NCI-H460 (cell line): ENCODE measurements at regions not wholly inside any gene's neighbourhood (a gene's known extent, or its start where the extent isn't known, plus 50 kb on each side); places are given as distances from the start of the nearest gene placed in this dataset.
"Not testable (repeated sequence)": the region's sequence is repeated elsewhere in the genome, so short reads cannot be mapped to it uniquely, and the experiment has no call there.

ENCODE experiments used
- DNase-seq: peaks from one replicate; pipeline ENCODE4 v3.0.0-alpha.2; 2016; ENCODE audit warnings: low read depth; ENCODE audit errors: extremely low read depth

DNA sequence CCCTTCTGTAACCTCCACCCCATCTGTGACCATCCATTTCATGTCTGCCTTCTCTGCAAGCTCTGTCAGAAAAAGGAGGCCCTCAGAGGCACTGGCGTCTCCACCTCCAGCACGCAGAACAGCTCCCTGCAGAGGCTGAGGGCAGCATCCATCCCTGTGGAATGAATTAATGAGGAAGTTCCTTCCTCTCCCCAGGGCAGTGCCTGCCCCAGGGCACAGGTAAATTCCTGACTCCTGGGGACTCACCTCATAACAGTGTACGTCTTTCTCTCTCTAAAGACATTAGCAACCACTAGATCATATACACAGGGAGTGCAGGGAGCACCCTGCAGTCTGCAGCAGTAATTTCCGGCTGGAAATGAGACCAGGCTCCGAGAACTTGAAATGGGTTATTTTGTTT lies 155.0 kb upstream of the TMEM132C start:
- no peak for DNase-seq

DNA sequence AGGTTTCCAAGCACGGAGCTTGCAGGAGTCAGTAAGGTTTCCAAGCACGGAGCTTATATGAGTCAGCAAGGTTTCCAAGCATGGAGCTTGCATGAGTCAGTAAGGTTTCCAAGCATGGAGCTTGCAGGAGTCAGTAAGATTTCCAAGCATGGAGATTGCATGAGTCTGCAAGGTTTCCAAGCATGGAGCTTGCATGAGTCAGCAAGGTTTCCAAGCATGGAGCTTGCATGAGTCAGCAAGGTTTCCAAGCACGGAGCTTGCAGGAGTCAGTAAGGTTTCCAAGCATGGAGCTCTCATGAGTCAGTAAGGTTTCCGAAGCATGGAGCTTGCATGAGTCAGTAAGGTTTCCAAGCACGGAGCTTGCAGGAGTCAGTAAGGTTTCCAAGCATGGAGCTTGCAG lies 153.7 kb upstream of the TMEM132C start:
- not testable (repeated sequence) for DNase-seq

- no peak for DNase-seq
Observed at GRCh38 chr12:128114485-128114884, 152.5 kb upstream of the TMEM132C start.

DNA sequence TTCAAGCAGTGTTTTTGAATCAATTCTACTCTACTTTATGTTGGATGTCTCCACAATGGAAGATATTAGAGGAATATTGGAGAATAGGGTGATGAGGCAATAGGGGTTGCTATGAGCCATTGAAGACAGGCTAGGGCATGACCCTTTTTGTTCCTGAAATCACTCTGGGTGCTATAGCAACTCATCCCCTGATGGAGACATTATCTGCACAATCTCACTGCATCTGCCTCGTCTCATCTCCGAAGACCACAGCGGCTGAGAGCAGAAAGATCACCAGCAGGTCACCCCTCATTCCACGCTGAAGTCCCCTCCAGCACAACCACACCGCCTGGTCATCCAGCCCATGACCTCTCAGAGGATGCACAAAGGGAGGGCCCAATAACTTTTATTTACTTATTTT lies 150.4 kb upstream of the TMEM132C start:
- DNase-seq, result no peak

- no peak for DNase-seq
Observed at GRCh38 chr12:128120035-128120434, 146.9 kb upstream of the TMEM132C start.

GRCh38 chr12:128121424-128121823 lies 145.5 kb upstream of the TMEM132C start:
- no peak for DNase-seq

- no peak for DNase-seq
Observed at GRCh38 chr12:128123096-128123495, 143.9 kb upstream of the TMEM132C start.

- DNase-seq, result no peak
Observed at GRCh38 chr12:128131955-128132354, 135.0 kb upstream of the TMEM132C start.

GRCh38 chr12:128133321-128134073 lies 133.5 kb upstream of the TMEM132C start:
- DNase-seq, result no peak

DNA sequence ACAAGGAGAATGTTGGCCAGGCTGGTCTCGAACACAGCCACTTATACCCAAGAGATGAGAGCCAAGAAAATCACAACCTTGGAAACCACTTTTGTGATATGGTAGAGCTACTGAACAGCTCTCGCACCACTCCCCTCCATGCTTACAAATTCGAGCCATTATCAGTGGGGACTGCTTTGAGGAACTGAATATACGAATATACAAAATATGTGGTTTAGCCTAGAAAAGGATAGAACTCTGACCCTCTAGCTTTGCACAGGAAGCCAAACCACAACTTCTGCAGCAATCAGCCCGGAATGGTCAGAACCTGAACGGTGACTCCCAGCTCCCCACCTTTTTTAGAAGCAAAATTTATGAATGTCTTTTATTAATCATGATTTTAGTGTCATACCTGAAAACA lies 129.8 kb upstream of the TMEM132C start:
- DNase-seq, result no peak

DNA sequence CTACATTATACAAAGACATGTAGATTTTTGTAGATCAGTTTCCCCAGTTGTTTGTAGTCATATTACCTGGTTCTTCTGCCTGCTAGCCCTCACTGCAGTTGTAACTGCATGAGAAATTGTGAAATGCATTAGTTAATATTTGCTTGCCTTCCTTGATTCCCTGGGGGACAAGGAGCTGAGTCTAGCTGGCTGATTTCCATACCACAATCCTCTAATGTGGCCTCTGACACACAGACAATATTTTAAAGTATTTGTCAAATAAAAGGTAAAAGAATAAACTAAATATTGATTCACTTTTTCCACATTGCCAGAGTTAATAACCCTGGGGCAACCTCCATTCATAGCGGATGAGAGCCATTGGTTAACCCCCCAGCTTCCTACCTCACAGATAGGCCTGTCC lies 128.8 kb upstream of the TMEM132C start:
- no peak for DNase-seq

- DNase-seq, result peak; percentile 9
Observed at GRCh38 chr12:128140551-128140950, 126.4 kb upstream of the TMEM132C start.

DNA sequence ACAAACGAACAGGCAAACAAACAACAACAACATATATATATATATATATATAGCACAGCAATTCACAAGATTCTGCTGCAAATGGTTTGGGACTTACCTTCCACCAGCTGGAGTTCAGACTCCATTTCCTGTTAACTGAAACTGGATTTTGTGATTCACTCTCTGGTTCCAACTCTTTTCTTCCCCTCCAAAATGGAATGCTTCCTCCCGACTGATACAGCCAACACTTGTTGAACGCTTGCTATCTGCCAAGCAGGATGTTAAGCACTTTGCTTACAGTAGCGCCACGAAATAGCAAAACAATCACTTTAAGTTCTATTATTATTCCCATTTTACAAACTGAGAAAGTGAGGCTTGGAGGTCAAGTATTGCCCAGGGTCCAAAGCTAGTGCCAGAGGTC lies 116.0 kb upstream of the TMEM132C start:
- no peak for DNase-seq

DNA sequence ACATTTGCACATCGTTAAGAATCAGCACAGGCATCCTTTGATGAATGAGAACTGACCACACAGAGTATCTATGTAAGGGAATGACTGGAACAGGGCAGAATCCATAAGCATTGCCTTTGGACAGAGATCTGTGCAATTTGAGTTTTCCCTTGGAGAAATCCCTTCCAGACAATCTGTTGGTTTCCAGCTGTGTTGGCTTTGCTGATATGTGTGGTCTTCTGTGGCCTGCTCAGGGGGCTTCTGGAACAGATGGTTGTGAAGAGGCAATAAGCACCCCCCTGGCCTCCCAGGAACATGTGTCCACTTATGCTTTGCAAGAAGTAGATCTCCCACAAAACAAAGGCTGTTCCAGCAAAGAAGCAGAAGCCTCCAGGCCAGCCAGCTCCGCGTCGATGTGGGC lies 111.4 kb upstream of the TMEM132C start:
- no peak for DNase-seq

DNA sequence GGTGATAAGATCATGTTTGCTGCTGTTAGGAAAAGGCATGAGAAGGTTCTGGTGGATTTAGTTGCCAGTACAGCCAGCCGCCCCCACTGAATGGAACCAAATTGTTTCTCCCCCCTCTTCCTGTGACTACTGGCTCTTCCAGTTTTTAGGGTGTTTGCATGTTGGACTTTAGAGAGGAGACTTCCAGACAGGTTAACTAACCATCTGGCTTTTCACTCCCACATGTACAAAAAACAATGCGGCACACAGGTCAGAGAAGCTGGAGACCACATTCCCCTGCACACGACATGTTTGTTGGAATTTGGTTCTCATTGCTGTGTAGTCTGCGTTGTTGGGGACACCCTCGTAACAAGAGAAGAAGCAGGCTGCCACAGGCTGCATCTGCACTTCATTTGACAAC lies 103.9 kb upstream of the TMEM132C start:
- DNase-seq, result no peak

DNA sequence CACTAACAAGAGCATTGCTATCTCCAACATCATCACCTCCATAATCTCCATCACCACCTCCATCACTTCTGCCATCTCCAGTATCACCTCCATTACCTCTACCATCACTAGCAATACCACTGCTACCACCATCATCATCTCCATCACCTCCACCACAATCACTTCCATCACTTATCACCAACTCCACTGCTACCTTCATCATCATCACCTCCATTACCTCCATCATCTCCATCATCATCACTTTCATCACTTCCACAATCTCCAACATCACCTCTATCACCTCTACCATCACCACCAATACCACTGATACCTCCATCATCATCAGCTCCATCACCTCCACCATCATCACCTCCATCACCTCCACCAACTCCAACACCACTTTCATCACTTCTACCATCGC lies 102.4 kb upstream of the TMEM132C start:
- no peak for DNase-seq

GRCh38 chr12:128165387-128165786 lies 101.6 kb upstream of the TMEM132C start:
- no peak for DNase-seq

DNA sequence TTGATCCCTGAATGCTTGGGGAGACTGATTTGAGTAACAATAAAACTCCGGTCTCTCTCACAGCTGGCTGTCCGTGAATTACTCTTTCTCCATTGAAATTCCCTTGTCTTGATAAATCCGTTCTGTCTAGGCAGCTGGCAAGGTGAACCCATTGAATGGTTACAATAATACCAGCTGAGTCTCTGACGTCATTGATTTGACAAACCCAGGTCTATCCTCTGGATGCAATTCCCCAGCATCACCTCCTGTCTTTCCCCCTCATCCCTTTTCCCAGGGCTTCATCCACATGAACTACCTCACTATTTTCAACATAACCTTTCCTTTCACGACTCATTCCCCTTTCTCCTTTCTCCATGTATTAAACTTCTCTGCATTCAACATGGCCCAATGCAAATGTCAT lies 98.7 kb upstream of the TMEM132C start:
- no peak for DNase-seq

- DNase-seq, result no peak
Observed at GRCh38 chr12:128170181-128170580, 96.8 kb upstream of the TMEM132C start.

GRCh38 chr12:128178565-128178964 lies 88.4 kb upstream of the TMEM132C start:
- no peak for DNase-seq

- peak; percentile 19 for DNase-seq
Observed at GRCh38 chr12:128178966-128179365, 88.0 kb upstream of the TMEM132C start.

GRCh38 chr12:128180166-128180565 lies 86.8 kb upstream of the TMEM132C start:
- no peak for DNase-seq

GRCh38 chr12:128190052-128190451 lies 76.9 kb upstream of the TMEM132C start:
- no peak for DNase-seq
